PFSK-1 (cell line): ENCODE measurements at regions not wholly inside any gene's neighbourhood (a gene's known extent, or its start where the extent isn't known, plus 50 kb on each side); places are given as distances from the start of the nearest gene placed in this dataset.

Experiments
- FOXP2 ChIP-seq: optimal IDR thresholded peaks from 2 replicates; pipeline ENCODE3; 2011; ENCODE audit warnings: borderline replicate concordance, control low read depth, inconsistent platforms; ENCODE audit not compliant: insufficient read depth; ENCODE audit errors: extremely low read length, extremely low read depth
- POLR2AphosphoS5 ChIP-seq: IDR thresholded peaks from 2 replicates; pipeline ENCODE4 v1.6.1; 2012; ENCODE audit warnings: low read depth, mild to moderate bottlenecking, control low read depth, low read length, moderate library complexity
- REST ChIP-seq, 2 experiments: IDR thresholded peaks; 2 replicates each; pipeline versions ENCODE4 v1.6.1 to v1.8.0; 2011 to 2012; ENCODE audit warnings: low read depth in 2 of 2, low read length in 2 of 2, control low read depth in 1 of 2, inconsistent platforms in 1 of 2, mild to moderate bottlenecking in 1 of 2, moderate library complexity in 1 of 2; ENCODE audit not compliant: insufficient read depth in 1 of 2
- SIN3A ChIP-seq: IDR thresholded peaks from 2 replicates; pipeline ENCODE4 v1.6.1; 2012; ENCODE audit warnings: mild to moderate bottlenecking, low read length, moderate library complexity, borderline replicate concordance; ENCODE audit not compliant: insufficient read depth
- TAF1 ChIP-seq: IDR thresholded peaks from 2 replicates; pipeline ENCODE4 v1.6.1; 2012; ENCODE audit warnings: low read length, control low read depth, borderline replicate concordance; ENCODE audit not compliant: insufficient read depth

- TF ChIP-seq SIN3A (no peak), REST (IDR thresholded peaks at IDR 0.05; ENCODE audit: insufficient read depth in 1 of 2, low read depth in 2 of 2, low read length in 2 of 2) (no peak), POLR2AphosphoS5 (no peak), TAF1 (no peak), FOXP2 (no peak)
Measured at GRCh38 chr10:62715383-62715782, 89.1 kb upstream of the ADO start.
